Uterus (tissue), 2 donors: ENCODE measurements at regions not wholly inside any gene's neighbourhood (a gene's known extent, or its start where the extent isn't known, plus 50 kb on each side); places are given as distances from the start of the nearest gene placed in this dataset.

ENCODE experiments used
- CTCF ChIP-seq, 4 experiments: fragments of 200-600 bp in 2 of 4; fragments of 450-650 bp in 2 of 4; sonication (generic) in 2 of 4; IDR thresholded peaks; one replicate each; pipeline ENCODE4 v1.5.1; 2016 to 2019; ENCODE audit warnings: antibody characterized with exemption in 4 of 4, mild to moderate bottlenecking in 2 of 4, moderate library complexity in 1 of 4
- POLR2A ChIP-seq, 2 donors: fragments of 450-650 bp; IDR thresholded peaks; one replicate each; pipeline ENCODE4 v1.6.1; 2016; ENCODE audit warnings: antibody characterized with exemption in 2 of 2, mild to moderate bottlenecking in 1 of 2, moderate library complexity in 1 of 2

GRCh38 chr18:11247381-11247970, 98.1 kb upstream of the PIEZO2 start:
- TF ChIP-seq CTCF (IDR thresholded peaks at IDR 0.05) (no peak), POLR2A (IDR thresholded peaks at IDR 0.05) (no peak)
